Left ventricle myocardium inferior (tissue), 1 donor: ENCODE measurements at regions not wholly inside any gene's neighbourhood (a gene's known extent, or its start where the extent isn't known, plus 50 kb on each side); places are given as distances from the start of the nearest gene placed in this dataset.
"Not testable (repeated sequence)": the region's sequence is repeated elsewhere in the genome, so short reads cannot be mapped to it uniquely, and the experiment has no call there.

Experiments
- DNase-seq: peaks from one replicate; pipeline ENCODE4 v3.0.0-alpha.2; 2020
- H3K27ac ChIP-seq: fragments of 200-600 bp; replicated peaks from 2 replicates; pipeline ENCODE4 v1.8.0; 2021
- H3K27me3 ChIP-seq: fragments of 200-600 bp; 2 replicates; pipeline ENCODE4 v1.8.0; 2021; ENCODE audit warnings: low read depth
- H3K36me3 ChIP-seq: fragments of 200-600 bp; 2 replicates; pipeline ENCODE4 v1.8.0; 2021
- H3K4me1 ChIP-seq: fragments of 200-600 bp; 2 replicates; pipeline ENCODE4 v1.8.0; 2021
- H3K4me3 ChIP-seq: fragments of 200-600 bp; 2 replicates; pipeline ENCODE4 v1.8.0; 2021; ENCODE audit warnings: mild to moderate bottlenecking, moderate library complexity
- H3K9me3 ChIP-seq: fragments of 200-600 bp; replicated peaks from 2 replicates; pipeline ENCODE4 v1.8.0; 2021
- intact Hi-C: fragments of 100-400 bp; cut with micrococcal nuclease; formaldehyde crosslinking; loops from one replicate; pipeline ENCODE4 v1.11.0; 2022
- TF ChIP-seq, protein P1 (sequence below): fragments of 200-600 bp; IDR thresholded peaks from 2 replicates; pipeline ENCODE4 v1.8.0; 2021; ENCODE audit warnings: antibody characterized with exemption, mild to moderate bottlenecking, borderline replicate concordance
- donor health status: DM: no; HTN: yes; CAD: no; lungs with severe emphysema.

- Histone ChIP-seq H3K27me3 (peaks cover 12% of the 10 kb centered on the region), H3K36me3 (no peaks in the 10 kb centered on the region), H3K4me1 (no peaks in the 10 kb centered on the region), H3K4me3 (no peak overlapping the region), H3K27ac (no peak overlapping the region), H3K9me3 (no peaks in the 10 kb centered on the region)
- TF ChIP-seq, protein P1, sequence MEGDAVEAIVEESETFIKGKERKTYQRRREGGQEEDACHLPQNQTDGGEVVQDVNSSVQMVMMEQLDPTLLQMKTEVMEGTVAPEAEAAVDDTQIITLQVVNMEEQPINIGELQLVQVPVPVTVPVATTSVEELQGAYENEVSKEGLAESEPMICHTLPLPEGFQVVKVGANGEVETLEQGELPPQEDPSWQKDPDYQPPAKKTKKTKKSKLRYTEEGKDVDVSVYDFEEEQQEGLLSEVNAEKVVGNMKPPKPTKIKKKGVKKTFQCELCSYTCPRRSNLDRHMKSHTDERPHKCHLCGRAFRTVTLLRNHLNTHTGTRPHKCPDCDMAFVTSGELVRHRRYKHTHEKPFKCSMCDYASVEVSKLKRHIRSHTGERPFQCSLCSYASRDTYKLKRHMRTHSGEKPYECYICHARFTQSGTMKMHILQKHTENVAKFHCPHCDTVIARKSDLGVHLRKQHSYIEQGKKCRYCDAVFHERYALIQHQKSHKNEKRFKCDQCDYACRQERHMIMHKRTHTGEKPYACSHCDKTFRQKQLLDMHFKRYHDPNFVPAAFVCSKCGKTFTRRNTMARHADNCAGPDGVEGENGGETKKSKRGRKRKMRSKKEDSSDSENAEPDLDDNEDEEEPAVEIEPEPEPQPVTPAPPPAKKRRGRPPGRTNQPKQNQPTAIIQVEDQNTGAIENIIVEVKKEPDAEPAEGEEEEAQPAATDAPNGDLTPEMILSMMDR, result no peak
- DNase-seq, result no peak
- intact Hi-C loops, result no loop called here
Observed at GRCh38 chr2:59171019-59171418, 929.9 kb upstream of the FANCL start.

GRCh38 chr2:59168766-59169165, 927.6 kb upstream of the FANCL start:
- DNase-seq, result no peak
- TF ChIP-seq, protein P1, result no peak
- intact Hi-C loops, result no loop called here

DNA sequence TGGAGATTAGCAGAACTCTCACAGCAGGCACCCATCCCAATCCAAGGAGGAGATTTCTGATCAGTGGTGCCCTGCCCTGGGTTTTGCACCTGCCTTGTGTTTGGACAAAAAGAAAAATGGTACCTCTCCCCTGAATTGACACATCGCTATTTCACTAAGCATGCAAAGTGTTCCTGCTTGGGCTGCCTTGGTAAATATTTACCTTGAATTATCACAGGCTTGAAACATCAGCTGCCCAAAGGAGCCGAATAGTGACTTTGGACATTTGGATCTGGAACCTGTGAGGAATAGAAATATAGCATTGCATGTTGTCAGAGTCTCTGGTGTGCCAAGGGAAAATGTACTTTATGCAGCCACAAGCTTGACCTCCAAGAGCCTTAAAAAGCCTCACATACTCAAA, 926.4 kb upstream of the FANCL start:
- Histone ChIP-seq H3K27ac (no peak overlapping the region), H3K4me3 (no peak overlapping the region), H3K36me3 (no peaks in the 10 kb centered on the region), H3K27me3 (peaks cover 21% of the 10 kb centered on the region), H3K9me3 (no peaks in the 10 kb centered on the region), H3K4me1 (no peaks in the 10 kb centered on the region)
- TF ChIP-seq, protein P1, result no peak
- intact Hi-C loops, result no loop called here
- no peak for DNase-seq

More at GRCh38 chr2:59168766-59169165, 927.6 kb upstream of the FANCL start:
- Histone ChIP-seq H3K27ac (no peak overlapping the region), H3K4me1 (no peaks in the 10 kb centered on the region), H3K4me3 (no peak overlapping the region), H3K36me3 (no peaks in the 10 kb centered on the region), H3K9me3 (no peaks in the 10 kb centered on the region), H3K27me3 (peaks cover 21% of the 10 kb centered on the region)

DNA sequence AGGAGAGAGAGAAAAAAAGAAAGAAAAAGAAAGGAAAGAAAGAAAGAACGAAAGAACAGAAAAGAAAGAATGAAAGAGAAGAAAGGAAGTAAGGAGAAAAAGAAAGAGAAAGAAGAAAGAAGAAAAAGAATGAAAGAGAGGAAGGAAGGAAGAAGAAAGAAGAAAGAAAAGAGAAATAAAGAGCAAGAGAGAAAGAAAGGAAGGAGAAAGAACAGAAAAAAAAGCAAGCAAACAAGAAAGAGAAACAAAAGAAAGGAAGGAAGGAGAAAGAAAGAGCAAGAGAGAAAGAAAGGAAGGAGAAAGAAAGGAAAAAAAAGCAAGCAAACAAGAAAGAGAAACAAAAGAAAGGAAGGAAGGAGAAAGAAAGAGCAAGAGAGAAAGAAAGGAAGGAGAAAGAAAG, 916.8 kb upstream of the FANCL start:
- H3K9me3 ChIP-seq, H3K27me3 ChIP-seq, intact Hi-C loops, H3K4me1 ChIP-seq, H3K36me3 ChIP-seq, DNase-seq, H3K4me3 ChIP-seq, H3K27ac ChIP-seq: not testable (repeated sequence)

- intact Hi-C loops, result no loop called here
- Histone ChIP-seq H3K4me3 (no peak overlapping the region), H3K9me3 (no peaks in the 10 kb centered on the region), H3K27ac (no peak overlapping the region), H3K36me3 (no peaks in the 10 kb centered on the region), H3K27me3 (no peaks in the 10 kb centered on the region), H3K4me1 (no peaks in the 10 kb centered on the region)
- DNase-seq, result no peak
- TF ChIP-seq, protein P1, result no peak
Observed at GRCh38 chr2:59151805-59152204, 910.7 kb upstream of the FANCL start.

- no peak overlapping the region for H3K27ac ChIP-seq
- no peak for DNase-seq
- no peaks in the 10 kb centered on the region for H3K4me1 ChIP-seq
- TF ChIP-seq, protein P1, result no peak
- H3K9me3 ChIP-seq, result no peaks in the 10 kb centered on the region
- no peaks in the 10 kb centered on the region for H3K27me3 ChIP-seq
- H3K4me3 ChIP-seq, result no peak overlapping the region
- no peaks in the 10 kb centered on the region for H3K36me3 ChIP-seq
- intact Hi-C loops, result no loop called here
Observed at GRCh38 chr2:59150217-59150849, 909.2 kb upstream of the FANCL start.
